Prostate gland (tissue), 2 donors: ENCODE measurements at regions not wholly inside any gene's neighbourhood (a gene's known extent, or its start where the extent isn't known, plus 50 kb on each side); places are given as distances from the start of the nearest gene placed in this dataset.

Experiments
- DNase-seq: peaks from one replicate; pipeline ENCODE4 v3.0.0-alpha.2; 2019; ENCODE audit warnings: low spot score
- H3K27ac ChIP-seq, 2 donors: fragments of 200-600 bp; sonication (generic); 2 replicates each; pipeline ENCODE4 v1.5.1; 2017 to 2019
- H3K27me3 ChIP-seq: fragments of 200-600 bp; sonication (generic); replicated peaks from 2 replicates; pipeline ENCODE4 v1.5.1; 2019; ENCODE audit not compliant: insufficient read depth
- H3K36me3 ChIP-seq, 2 donors: fragments of 200-600 bp; sonication (generic); 1 replicate in 1 of 2; 2 replicates in 1 of 2; pipeline versions ENCODE4 v1.5.1 to v1.8.1; 2017 to 2019
- H3K4me1 ChIP-seq: fragments of 200-600 bp; sonication (generic); replicated peaks from 2 replicates; pipeline ENCODE4 v1.5.1; 2019
- H3K4me3 ChIP-seq, 2 donors: fragments of 200-600 bp; sonication (generic); 2 replicates each; pipeline ENCODE4 v1.5.1; 2017 to 2019
- H3K9me3 ChIP-seq: fragments of 200-600 bp; sonication (generic); 2 replicates; pipeline ENCODE4 v1.5.1; 2017
- CTCF ChIP-seq, 4 experiments: fragments of 200-600 bp in 2 of 4; fragments of 450-650 bp in 2 of 4; sonication (generic) in 2 of 4; IDR thresholded peaks; 1 replicate in 3 of 4; 2 replicates in 1 of 4; pipeline ENCODE4 v1.5.1; 2016 to 2019; ENCODE audit warnings: antibody characterized with exemption in 4 of 4, mild to moderate bottlenecking in 2 of 4, moderate library complexity in 2 of 4
- POLR2A ChIP-seq: fragments of 450-650 bp; IDR thresholded peaks from one replicate; pipeline ENCODE4 v1.6.1; 2016; ENCODE audit warnings: antibody characterized with exemption, mild to moderate bottlenecking
- POLR2AphosphoS5 ChIP-seq: sonication (generic); formaldehyde crosslinking; IDR thresholded peaks from one replicate; pipeline ENCODE4 v1.6.1; 2017; ENCODE audit warnings: antibody characterized with exemption
- WGBS: methylation state at CpG from one replicate; pipeline ENCODE4 v1.1.5; 2018; 5-methylcytosine and 5-hydroxymethylcytosine counted together
- intact Hi-C: fragments of 100-400 bp; cut with DNase I; formaldehyde crosslinking; loops from one replicate; pipeline ENCODE4 v1.14.2; 2022

DNA sequence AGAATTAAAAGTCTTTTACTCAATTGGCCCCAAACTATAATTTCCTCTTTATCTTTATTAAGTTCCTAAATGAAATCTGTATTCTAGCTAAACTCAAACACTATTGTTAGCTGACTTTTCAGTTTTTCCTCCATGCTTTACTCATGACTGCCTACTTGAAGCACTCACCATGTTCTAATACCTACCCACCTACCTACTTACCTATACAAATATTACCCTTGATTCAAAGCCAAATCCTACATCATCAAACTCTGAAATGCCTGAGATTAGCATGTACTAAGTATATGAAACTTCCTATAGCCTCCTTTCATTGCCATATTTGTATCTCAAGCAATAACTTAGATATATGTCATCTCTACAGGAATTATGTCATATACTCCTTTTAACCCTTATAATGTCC, 259.7 kb downstream of the HDGFL1 start:
- Histone ChIP-seq H3K27ac (no peak overlapping the region), H3K4me3 (no peak overlapping the region), H3K9me3 (no peaks in the 10 kb centered on the region), H3K36me3 (no peaks in the 10 kb centered on the region), H3K27me3 (no peaks in the 10 kb centered on the region), H3K4me1 (peaks cover 5% of the 10 kb centered on the region)
- DNase-seq, result no peak
- intact Hi-C loops, result loop anchor here (5.0 to 10.0 kb wide), 2 partner anchors 43 to 1234 kb away; partner anchors contain the start of gene SOX4
- no peak for TF ChIP-seq POLR2A
- TF ChIP-seq CTCF (IDR thresholded peaks at IDR 0.05), result no peak
- TF ChIP-seq POLR2AphosphoS5, result no peak

DNA sequence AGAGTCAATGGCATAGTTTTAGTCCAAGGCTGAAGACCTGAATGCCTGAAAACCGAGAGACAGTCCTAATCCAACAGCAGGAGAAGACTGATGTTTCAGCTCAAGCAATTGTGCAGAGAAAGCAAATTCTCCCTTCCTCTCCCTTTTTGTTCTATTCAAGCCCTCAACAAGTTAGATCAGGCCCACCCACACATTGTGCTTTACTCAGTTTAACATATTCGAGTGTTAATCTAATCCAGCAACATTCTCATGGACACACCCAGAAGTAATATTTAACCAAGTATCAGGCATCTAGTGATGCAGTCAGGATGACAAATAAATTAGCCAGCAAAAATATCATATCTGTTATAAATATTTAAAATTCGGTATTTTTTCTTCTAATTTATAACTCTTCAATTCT, 261.1 kb downstream of the HDGFL1 start:
- H3K27ac ChIP-seq, result no peak overlapping the region
- H3K9me3 ChIP-seq, result no peaks in the 10 kb centered on the region
- no peaks in the 10 kb centered on the region for H3K36me3 ChIP-seq
- H3K4me1 ChIP-seq, result peaks cover 5% of the 10 kb centered on the region
- DNase-seq, result no peak
- H3K4me3 ChIP-seq, result no peak overlapping the region
- intact Hi-C loops, result no loop called here
- WGBS, result 84% methylated on average over 3 of the region's 3 CpGs
- H3K27me3 ChIP-seq, result no peaks in the 10 kb centered on the region
- TF ChIP-seq POLR2A (no peak), POLR2AphosphoS5 (no peak), CTCF (IDR thresholded peaks at IDR 0.05) (no peak)

DNA sequence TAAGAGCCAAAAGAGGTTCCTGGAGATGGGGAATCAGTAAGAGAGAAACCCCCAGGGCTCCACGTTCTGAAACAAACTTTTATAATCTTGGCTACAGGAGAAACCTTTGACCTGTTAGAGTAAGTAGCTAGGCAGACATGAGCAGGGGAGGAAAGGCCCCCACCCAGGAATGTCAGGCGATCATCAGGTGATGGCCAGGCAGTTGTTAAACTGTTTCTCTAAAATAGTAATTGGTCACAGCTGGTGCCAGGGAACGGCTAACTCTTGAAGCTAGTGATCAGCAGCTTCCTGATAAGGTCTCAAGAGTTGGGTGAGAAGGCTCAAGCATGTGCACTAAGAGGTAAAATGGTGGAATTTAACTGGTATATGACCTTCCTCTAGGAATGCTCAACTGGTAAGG, 263.8 kb downstream of the HDGFL1 start:
- H3K36me3 ChIP-seq, result no peaks in the 10 kb centered on the region
- no peak for DNase-seq
- no peaks in the 10 kb centered on the region for H3K27me3 ChIP-seq
- H3K4me1 ChIP-seq, result peaks cover 4% of the 10 kb centered on the region
- no peaks in the 10 kb centered on the region for H3K9me3 ChIP-seq
- intact Hi-C loops, result no loop called here
- TF ChIP-seq POLR2AphosphoS5, result no peak
- no peak for TF ChIP-seq CTCF (IDR thresholded peaks at IDR 0.05)
- TF ChIP-seq POLR2A, result no peak
- no peak overlapping the region for H3K27ac ChIP-seq
- H3K4me3 ChIP-seq, result no peak overlapping the region
- 48% methylated on average over 3 of the region's 3 CpGs for WGBS

GRCh38 chr6:22838345-22838744, 269.0 kb downstream of the HDGFL1 start:
- no peak for TF ChIP-seq CTCF (IDR thresholded peaks at IDR 0.05)
- no peak for TF ChIP-seq POLR2A
- no peak for TF ChIP-seq POLR2AphosphoS5
- no peaks in the 10 kb centered on the region for H3K27me3 ChIP-seq
- H3K36me3 ChIP-seq, result no peaks in the 10 kb centered on the region
- no peak overlapping the region for H3K27ac ChIP-seq
- no peaks in the 10 kb centered on the region for H3K9me3 ChIP-seq
- H3K4me1 ChIP-seq, result no peaks in the 10 kb centered on the region
- intact Hi-C loops, result no loop called here
- WGBS, result 92% methylated on average over 4 of the region's 4 CpGs
- no peak for DNase-seq
- H3K4me3 ChIP-seq, result no peak overlapping the region

DNA sequence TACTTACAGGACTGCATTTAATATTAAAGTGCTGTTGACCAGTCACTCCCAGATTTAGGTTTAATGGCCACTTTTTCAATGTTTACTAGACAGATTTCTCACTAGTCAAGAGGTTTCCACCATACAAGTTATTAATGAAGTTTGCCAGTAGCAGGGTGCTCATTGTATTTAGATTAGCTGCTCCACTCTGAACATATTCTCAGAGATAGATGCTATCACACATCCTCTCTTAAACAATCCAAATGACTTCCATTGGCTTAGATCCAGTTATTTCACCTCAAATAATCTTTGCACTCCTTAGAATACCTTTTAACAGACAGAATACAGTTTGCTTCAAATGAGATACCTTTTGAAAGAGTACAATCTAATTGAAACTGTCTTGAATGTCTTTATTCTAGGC, 276.1 kb downstream of the HDGFL1 start:
- no peaks in the 10 kb centered on the region for H3K9me3 ChIP-seq
- TF ChIP-seq POLR2AphosphoS5 (no peak), CTCF (IDR thresholded peaks at IDR 0.05) (no peak), POLR2A (no peak)
- H3K27me3 ChIP-seq, result no peaks in the 10 kb centered on the region
- no peak overlapping the region for H3K27ac ChIP-seq
- no peak overlapping the region for H3K4me3 ChIP-seq
- intact Hi-C loops, result no loop called here
- no peak for DNase-seq
- no peaks in the 10 kb centered on the region for H3K4me1 ChIP-seq
- H3K36me3 ChIP-seq, result no peaks in the 10 kb centered on the region
